CD4-positive, alpha-beta T cell treated with Interleukin-6 at 100 ng/mL for 8 hours (primary cell): ENCODE measurements at regions not wholly inside any gene's neighbourhood (a gene's known extent, or its start where the extent isn't known, plus 50 kb on each side); places are given as distances from the start of the nearest gene placed in this dataset.

Experiments
- DNase-seq: peaks from one replicate; pipeline ENCODE4 v3.0.0-alpha.2; 2020; ENCODE audit warnings: mixed read lengths, low spot score

GRCh38 chr1:25103164-25103795 is 129.0 kb downstream of the SYF2 start:
- DNase-seq = no peak

GRCh38 chr1:25100151-25100833 is 132.0 kb downstream of the SYF2 start:
- DNase-seq = no peak

- peak; percentile 11 for DNase-seq
These were observed 132.9 kb downstream of the SYF2 start for GRCh38 chr1:25099343-25099951.

GRCh38 chr1:25098717-25099116 is 133.6 kb downstream of the SYF2 start:
- DNase-seq = no peak

- no peak for DNase-seq
These were observed 135.8 kb downstream of the SYF2 start for GRCh38 chr1:25096307-25097150.

GRCh38 chr1:25095635-25096200 is 136.6 kb downstream of the SYF2 start:
- DNase-seq = peak; percentile 20

- no peak for DNase-seq
These were observed 137.3 kb downstream of the SYF2 start for GRCh38 chr1:25094995-25095394.

GRCh38 chr1:25094229-25094628 is 138.1 kb downstream of the SYF2 start:
- no peak for DNase-seq

- no peak for DNase-seq
These were observed 140.6 kb downstream of the SYF2 start for GRCh38 chr1:25091658-25092057.

- DNase-seq = no peak
These were observed 141.4 kb downstream of the SYF2 start for GRCh38 chr1:25090707-25091422.

GRCh38 chr1:25089772-25090171 is 142.5 kb downstream of the SYF2 start:
- DNase-seq = no peak

GRCh38 chr1:25088946-25089345 is 143.4 kb downstream of the SYF2 start:
- no peak for DNase-seq

- DNase-seq = no peak
These were observed 144.1 kb downstream of the SYF2 start for GRCh38 chr1:25088180-25088701.

GRCh38 chr1:25086518-25087079 is 145.7 kb downstream of the SYF2 start:
- no peak for DNase-seq

- no peak for DNase-seq
These were observed 147.9 kb downstream of the SYF2 start for GRCh38 chr1:25084407-25084806.

GRCh38 chr1:25083481-25084345 is 148.6 kb downstream of the SYF2 start:
- DNase-seq = no peak

- no peak for DNase-seq
These were observed 149.3 kb downstream of the SYF2 start for GRCh38 chr1:25082995-25083394.

- DNase-seq = no peak
These were observed 149.9 kb downstream of the SYF2 start for GRCh38 chr1:25082216-25082899.

GRCh38 chr1:25081496-25081895 is 150.8 kb downstream of the SYF2 start:
- no peak for DNase-seq
